Vagina (tissue), 2 donors: ENCODE measurements at regions not wholly inside any gene's neighbourhood (a gene's known extent, or its start where the extent isn't known, plus 50 kb on each side); places are given as distances from the start of the nearest gene placed in this dataset.

Experiments used
- DNase-seq, 2 donors: peaks; one replicate each; pipeline ENCODE4 v3.0.0-alpha.2; 2017; ENCODE audit errors: extremely low spot score in 2 of 2
- H3K27ac ChIP-seq: fragments of 200-600 bp; sonication (generic); one replicate; pipeline ENCODE4 v1.5.1; 2019
- H3K27me3 ChIP-seq: fragments of 200-600 bp; sonication (generic); one replicate; pipeline ENCODE4 v1.5.1; 2019
- H3K36me3 ChIP-seq, 2 donors: fragments of 200-600 bp; sonication (generic); one replicate each; pipeline ENCODE4 v1.5.1; 2017 to 2019
- H3K4me1 ChIP-seq: fragments of 200-600 bp; sonication (generic); one replicate; pipeline ENCODE4 v1.5.1; 2019
- H3K4me3 ChIP-seq, 2 donors: fragments of 200-600 bp; sonication (generic); 1 replicate in 1 of 2; 2 replicates in 1 of 2; pipeline ENCODE4 v1.5.1; 2016 to 2019
- H3K9me3 ChIP-seq: fragments of 200-600 bp; sonication (generic); one replicate; pipeline ENCODE4 v1.5.1; 2019
- POLR2A ChIP-seq, 2 donors: fragments of 450-650 bp; IDR thresholded peaks; one replicate each; pipeline ENCODE4 v1.6.1; 2017; ENCODE audit warnings: antibody characterized with exemption in 2 of 2, mild to moderate bottlenecking in 2 of 2, moderate library complexity in 2 of 2
- POLR2AphosphoS5 ChIP-seq, 2 donors: sonication (generic); formaldehyde crosslinking; IDR thresholded peaks; one replicate each; pipeline ENCODE4 v1.9.0; 2017; ENCODE audit warnings: antibody characterized with exemption in 2 of 2, mild to moderate bottlenecking in 2 of 2, low read depth in 1 of 2; ENCODE audit not compliant: insufficient read depth in 1 of 2
- intact Hi-C: fragments of 100-400 bp; cut with DNase I; formaldehyde crosslinking; loops from one replicate; pipeline ENCODE4 v1.15.1; 2023
- TF ChIP-seq, protein P1 (sequence below), 3 experiments: fragments of 450-650 bp in 2 of 3; fragments of 200-600 bp in 1 of 3; sonication (generic) in 1 of 3; IDR thresholded peaks; one replicate each; pipeline ENCODE4 v1.5.1; 2017 to 2019; ENCODE audit warnings: antibody characterized with exemption in 3 of 3, mild to moderate bottlenecking in 2 of 3, moderate library complexity in 2 of 3

DNA sequence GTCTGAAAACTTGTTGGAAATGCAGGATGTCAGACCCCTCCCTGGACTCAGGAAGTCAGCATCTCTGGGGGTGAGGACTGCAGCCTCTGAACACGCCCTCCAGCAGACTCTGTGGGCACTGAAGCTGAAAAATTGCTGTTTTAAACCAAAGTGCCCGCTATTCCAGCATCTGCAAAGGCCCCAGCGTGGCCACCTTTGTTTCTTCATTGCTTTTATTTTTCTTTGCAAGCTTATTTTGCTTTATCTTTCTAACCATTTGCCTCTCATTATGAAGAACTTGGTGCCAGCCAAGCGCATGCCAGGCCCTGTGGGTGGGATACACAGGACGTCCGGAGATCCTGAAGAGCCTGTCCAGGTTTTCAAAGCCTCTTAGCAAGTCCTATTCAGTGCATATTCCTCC is 203.9 kb upstream of the CST7 start:
- Histone ChIP-seq H3K4me3 (no peak overlapping the region), H3K9me3 (no peaks in the 10 kb centered on the region), H3K27me3 (no peaks in the 10 kb centered on the region), H3K4me1 (no peaks in the 10 kb centered on the region), H3K36me3 (no peaks in the 10 kb centered on the region), H3K27ac (no peak overlapping the region)
- intact Hi-C loops: no loop called here
- peak in 1 of 2 donors; percentile 67 for DNase-seq
- no peak for TF ChIP-seq POLR2AphosphoS5 (IDR thresholded peaks at IDR 0.05; ENCODE audit: insufficient read depth in 1 of 2, low read depth in 1 of 2)
- no peak for TF ChIP-seq POLR2A (IDR thresholded peaks at IDR 0.05)
- TF ChIP-seq, protein P1, sequence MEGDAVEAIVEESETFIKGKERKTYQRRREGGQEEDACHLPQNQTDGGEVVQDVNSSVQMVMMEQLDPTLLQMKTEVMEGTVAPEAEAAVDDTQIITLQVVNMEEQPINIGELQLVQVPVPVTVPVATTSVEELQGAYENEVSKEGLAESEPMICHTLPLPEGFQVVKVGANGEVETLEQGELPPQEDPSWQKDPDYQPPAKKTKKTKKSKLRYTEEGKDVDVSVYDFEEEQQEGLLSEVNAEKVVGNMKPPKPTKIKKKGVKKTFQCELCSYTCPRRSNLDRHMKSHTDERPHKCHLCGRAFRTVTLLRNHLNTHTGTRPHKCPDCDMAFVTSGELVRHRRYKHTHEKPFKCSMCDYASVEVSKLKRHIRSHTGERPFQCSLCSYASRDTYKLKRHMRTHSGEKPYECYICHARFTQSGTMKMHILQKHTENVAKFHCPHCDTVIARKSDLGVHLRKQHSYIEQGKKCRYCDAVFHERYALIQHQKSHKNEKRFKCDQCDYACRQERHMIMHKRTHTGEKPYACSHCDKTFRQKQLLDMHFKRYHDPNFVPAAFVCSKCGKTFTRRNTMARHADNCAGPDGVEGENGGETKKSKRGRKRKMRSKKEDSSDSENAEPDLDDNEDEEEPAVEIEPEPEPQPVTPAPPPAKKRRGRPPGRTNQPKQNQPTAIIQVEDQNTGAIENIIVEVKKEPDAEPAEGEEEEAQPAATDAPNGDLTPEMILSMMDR (IDR thresholded peaks at IDR 0.05): no peak

- no peaks in the 10 kb centered on the region for H3K27me3 ChIP-seq
- H3K4me1 ChIP-seq: no peaks in the 10 kb centered on the region
- TF ChIP-seq, protein P1 (IDR thresholded peaks at IDR 0.05): no peak
- TF ChIP-seq POLR2AphosphoS5 (IDR thresholded peaks at IDR 0.05; ENCODE audit: insufficient read depth in 1 of 2, low read depth in 1 of 2) (no peak), POLR2A (IDR thresholded peaks at IDR 0.05) (no peak)
- no peak overlapping the region for H3K27ac ChIP-seq
- no peaks in the 10 kb centered on the region for H3K36me3 ChIP-seq
- H3K4me3 ChIP-seq: no peak overlapping the region
- intact Hi-C loops: no loop called here
- peak; percentile 52 to 87 for DNase-seq
- H3K9me3 ChIP-seq: no peaks in the 10 kb centered on the region
Measured at GRCh38 chr20:24745617-24746350, 203.3 kb upstream of the CST7 start.

DNA sequence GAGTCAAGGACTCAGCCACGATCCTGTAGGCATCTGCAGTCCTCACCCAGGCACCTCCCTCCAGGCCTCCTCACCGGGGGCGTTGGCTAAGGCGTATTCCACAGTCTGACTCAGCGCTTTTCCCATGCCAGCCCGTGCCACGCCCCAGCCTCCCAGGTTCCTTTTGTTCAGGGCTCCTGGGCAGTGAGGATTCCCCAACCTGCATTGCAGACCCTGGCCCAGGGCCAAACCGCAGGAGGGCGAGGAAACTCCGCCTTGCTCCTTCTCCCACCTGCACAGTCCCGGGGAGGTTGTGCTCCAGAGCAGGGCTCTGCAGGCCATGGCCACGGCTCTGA is 202.8 kb upstream of the CST7 start:
- Histone ChIP-seq H3K27ac (no peak overlapping the region), H3K9me3 (no peaks in the 10 kb centered on the region), H3K4me1 (no peaks in the 10 kb centered on the region), H3K4me3 (no peak overlapping the region), H3K27me3 (no peaks in the 10 kb centered on the region), H3K36me3 (no peaks in the 10 kb centered on the region)
- no peak for TF ChIP-seq POLR2A (IDR thresholded peaks at IDR 0.05)
- TF ChIP-seq, protein P1 (IDR thresholded peaks at IDR 0.05): no peak
- TF ChIP-seq POLR2AphosphoS5 (IDR thresholded peaks at IDR 0.05; ENCODE audit: insufficient read depth in 1 of 2, low read depth in 1 of 2): no peak
- intact Hi-C loops: no loop called here
- peak; percentile 64 to 69 for DNase-seq

GRCh38 chr20:24747010-24747712 is 201.9 kb upstream of the CST7 start:
- intact Hi-C loops: no loop called here
- Histone ChIP-seq H3K36me3 (no peaks in the 10 kb centered on the region), H3K27me3 (no peaks in the 10 kb centered on the region), H3K4me1 (no peaks in the 10 kb centered on the region), H3K27ac (no peak overlapping the region), H3K4me3 (no peak overlapping the region), H3K9me3 (no peaks in the 10 kb centered on the region)
- peak; percentile 76 to 85 for DNase-seq
- TF ChIP-seq POLR2A (IDR thresholded peaks at IDR 0.05) (no peak), POLR2AphosphoS5 (IDR thresholded peaks at IDR 0.05; ENCODE audit: insufficient read depth in 1 of 2, low read depth in 1 of 2) (no peak)
- TF ChIP-seq, protein P1 (IDR thresholded peaks at IDR 0.05): no peak
